Ishikawa (cell line): ENCODE measurements at regions not wholly inside any gene's neighbourhood (a gene's known extent, or its start where the extent isn't known, plus 50 kb on each side); places are given as distances from the start of the nearest gene placed in this dataset.

Experiments
- CEBPB ChIP-seq: IDR thresholded peaks from 2 replicates; pipeline ENCODE4 v1.6.1; 2012
- CREB1 ChIP-seq: IDR thresholded peaks from 2 replicates; pipeline ENCODE4 v1.6.1; 2012; ENCODE audit warnings: low read depth
- EGR1 ChIP-seq: IDR thresholded peaks from 2 replicates; pipeline ENCODE4 v1.6.1; 2012
- EP300 ChIP-seq: IDR thresholded peaks from 2 replicates; pipeline ENCODE4 v1.6.1; 2012; ENCODE audit warnings: borderline replicate concordance
- FOXM1 ChIP-seq: IDR thresholded peaks from 2 replicates; pipeline ENCODE4 v1.6.1; 2012; ENCODE audit warnings: low read depth, borderline replicate concordance
- NFIC ChIP-seq: IDR thresholded peaks from 2 replicates; pipeline ENCODE4 v1.6.1; 2012
- RAD21 ChIP-seq: IDR thresholded peaks from 2 replicates; pipeline ENCODE4 v1.6.1; 2012; ENCODE audit warnings: low read depth
- TAF1 ChIP-seq: IDR thresholded peaks from 2 replicates; pipeline ENCODE4 v1.6.1; 2012; ENCODE audit warnings: low read depth, mild to moderate bottlenecking
- TCF12 ChIP-seq: IDR thresholded peaks from 2 replicates; pipeline ENCODE4 v1.6.1; 2012; ENCODE audit warnings: low read depth
- YY1 ChIP-seq: IDR thresholded peaks from 2 replicates; pipeline ENCODE4 v1.6.1; 2012; ENCODE audit warnings: low read depth
- ZBTB7A ChIP-seq: IDR thresholded peaks from 2 replicates; pipeline ENCODE4 v1.6.1; 2012; ENCODE audit warnings: low read depth
- TF ChIP-seq, protein P1 (sequence below): IDR thresholded peaks from 2 replicates; pipeline ENCODE4 v1.6.1; 2012
- TF ChIP-seq, protein P2 (sequence below): IDR thresholded peaks from 2 replicates; pipeline ENCODE4 v1.6.1; 2012
- TF ChIP-seq, protein P3 (sequence below): IDR thresholded peaks from 2 replicates; pipeline ENCODE4 v1.6.1; 2012; ENCODE audit warnings: low read depth, mild to moderate bottlenecking

DNA sequence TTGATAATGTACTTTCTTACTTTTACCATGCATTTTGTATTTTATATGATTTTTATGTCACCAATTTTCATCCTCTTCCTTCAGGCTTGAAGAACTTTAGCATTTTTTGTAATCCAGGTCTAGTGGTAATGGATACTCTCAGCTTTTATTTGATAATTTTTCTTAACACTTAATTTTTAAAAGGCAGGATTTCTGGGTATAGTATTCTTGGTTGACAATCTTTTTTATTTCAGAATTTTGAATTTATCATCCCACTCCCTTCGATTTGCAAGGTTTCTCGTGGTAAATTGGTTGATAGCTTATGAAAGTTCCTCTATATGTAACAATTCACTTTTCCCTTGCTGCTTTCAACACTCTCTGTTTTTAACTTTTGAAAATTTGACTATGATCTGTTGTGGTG, 363.7 kb downstream of the HTR7 start:
- TF ChIP-seq TAF1 = no peak
- no peak for TF ChIP-seq YY1
- no peak for TF ChIP-seq CEBPB
- TF ChIP-seq, protein P1, sequence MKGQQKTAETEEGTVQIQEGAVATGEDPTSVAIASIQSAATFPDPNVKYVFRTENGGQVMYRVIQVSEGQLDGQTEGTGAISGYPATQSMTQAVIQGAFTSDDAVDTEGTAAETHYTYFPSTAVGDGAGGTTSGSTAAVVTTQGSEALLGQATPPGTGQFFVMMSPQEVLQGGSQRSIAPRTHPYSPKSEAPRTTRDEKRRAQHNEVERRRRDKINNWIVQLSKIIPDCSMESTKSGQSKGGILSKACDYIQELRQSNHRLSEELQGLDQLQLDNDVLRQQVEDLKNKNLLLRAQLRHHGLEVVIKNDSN = no peak
- TF ChIP-seq, protein P2, sequence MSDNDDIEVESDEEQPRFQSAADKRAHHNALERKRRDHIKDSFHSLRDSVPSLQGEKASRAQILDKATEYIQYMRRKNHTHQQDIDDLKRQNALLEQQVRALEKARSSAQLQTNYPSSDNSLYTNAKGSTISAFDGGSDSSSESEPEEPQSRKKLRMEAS = no peak
- no peak for TF ChIP-seq EP300
- TF ChIP-seq RAD21 = no peak
- no peak for TF ChIP-seq NFIC
- TF ChIP-seq FOXM1 = no peak
- TF ChIP-seq, protein P3, sequence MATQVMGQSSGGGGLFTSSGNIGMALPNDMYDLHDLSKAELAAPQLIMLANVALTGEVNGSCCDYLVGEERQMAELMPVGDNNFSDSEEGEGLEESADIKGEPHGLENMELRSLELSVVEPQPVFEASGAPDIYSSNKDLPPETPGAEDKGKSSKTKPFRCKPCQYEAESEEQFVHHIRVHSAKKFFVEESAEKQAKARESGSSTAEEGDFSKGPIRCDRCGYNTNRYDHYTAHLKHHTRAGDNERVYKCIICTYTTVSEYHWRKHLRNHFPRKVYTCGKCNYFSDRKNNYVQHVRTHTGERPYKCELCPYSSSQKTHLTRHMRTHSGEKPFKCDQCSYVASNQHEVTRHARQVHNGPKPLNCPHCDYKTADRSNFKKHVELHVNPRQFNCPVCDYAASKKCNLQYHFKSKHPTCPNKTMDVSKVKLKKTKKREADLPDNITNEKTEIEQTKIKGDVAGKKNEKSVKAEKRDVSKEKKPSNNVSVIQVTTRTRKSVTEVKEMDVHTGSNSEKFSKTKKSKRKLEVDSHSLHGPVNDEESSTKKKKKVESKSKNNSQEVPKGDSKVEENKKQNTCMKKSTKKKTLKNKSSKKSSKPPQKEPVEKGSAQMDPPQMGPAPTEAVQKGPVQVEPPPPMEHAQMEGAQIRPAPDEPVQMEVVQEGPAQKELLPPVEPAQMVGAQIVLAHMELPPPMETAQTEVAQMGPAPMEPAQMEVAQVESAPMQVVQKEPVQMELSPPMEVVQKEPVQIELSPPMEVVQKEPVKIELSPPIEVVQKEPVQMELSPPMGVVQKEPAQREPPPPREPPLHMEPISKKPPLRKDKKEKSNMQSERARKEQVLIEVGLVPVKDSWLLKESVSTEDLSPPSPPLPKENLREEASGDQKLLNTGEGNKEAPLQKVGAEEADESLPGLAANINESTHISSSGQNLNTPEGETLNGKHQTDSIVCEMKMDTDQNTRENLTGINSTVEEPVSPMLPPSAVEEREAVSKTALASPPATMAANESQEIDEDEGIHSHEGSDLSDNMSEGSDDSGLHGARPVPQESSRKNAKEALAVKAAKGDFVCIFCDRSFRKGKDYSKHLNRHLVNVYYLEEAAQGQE = no peak
- TF ChIP-seq EGR1 = no peak
- TF ChIP-seq ZBTB7A = no peak
- TF ChIP-seq TCF12 = no peak
- TF ChIP-seq CREB1 = no peak
